Globus pallidus (tissue), 1 donor: ENCODE measurements at regions not wholly inside any gene's neighbourhood (a gene's known extent, or its start where the extent isn't known, plus 50 kb on each side); places are given as distances from the start of the nearest gene placed in this dataset.

Source experiments
- DNase-seq: peaks from one replicate; pipeline ENCODE4 v3.0.0-alpha.2; 2015; ENCODE audit warnings: low spot score

- DNase-seq: no peak
Observed at GRCh38 chr15:87805117-87805820, 451.3 kb downstream of the NTRK3 start.

- DNase-seq: no peak
Observed at GRCh38 chr15:87804451-87804850, 452.1 kb downstream of the NTRK3 start.

GRCh38 chr15:87799838-87800237, 456.7 kb downstream of the NTRK3 start:
- DNase-seq: no peak

GRCh38 chr15:87799428-87799827, 457.1 kb downstream of the NTRK3 start:
- DNase-seq: no peak

GRCh38 chr15:87793725-87794124, 462.8 kb downstream of the NTRK3 start:
- no peak for DNase-seq

GRCh38 chr15:87792250-87793040, 464.1 kb downstream of the NTRK3 start:
- DNase-seq: no peak

GRCh38 chr15:87781959-87782625, 474.4 kb downstream of the NTRK3 start:
- DNase-seq: no peak

- no peak for DNase-seq
Observed at GRCh38 chr15:87779746-87780145, 476.8 kb downstream of the NTRK3 start.

GRCh38 chr15:87778358-87778757, 478.2 kb downstream of the NTRK3 start:
- DNase-seq: no peak

- DNase-seq: peak; percentile 75
Observed at GRCh38 chr15:87777054-87777561, 479.4 kb downstream of the NTRK3 start.

- no peak for DNase-seq
Observed at GRCh38 chr15:87767516-87767915, 489.0 kb downstream of the NTRK3 start.

GRCh38 chr15:87764461-87765240, 491.9 kb downstream of the NTRK3 start:
- DNase-seq: no peak

GRCh38 chr15:87763837-87764236, 492.7 kb downstream of the NTRK3 start:
- no peak for DNase-seq

GRCh38 chr15:87761736-87762509, 494.6 kb downstream of the NTRK3 start:
- no peak for DNase-seq

GRCh38 chr15:87760547-87761314, 495.8 kb downstream of the NTRK3 start:
- DNase-seq: no peak

- no peak for DNase-seq
Observed at GRCh38 chr15:87758794-87759418, 497.6 kb downstream of the NTRK3 start.

GRCh38 chr15:87757084-87757483, 499.5 kb downstream of the NTRK3 start:
- DNase-seq: no peak

GRCh38 chr15:87756072-87756471, 500.5 kb downstream of the NTRK3 start:
- no peak for DNase-seq

GRCh38 chr15:87755226-87755625, 501.3 kb downstream of the NTRK3 start:
- no peak for DNase-seq

GRCh38 chr15:87753539-87753938, 503.0 kb downstream of the NTRK3 start:
- DNase-seq: no peak
